SIG-M5 treated with dmso at 0.1 percent for 504 hours (cell line): ENCODE measurements at regions not wholly inside any gene's neighbourhood (a gene's known extent, or its start where the extent isn't known, plus 50 kb on each side); places are given as distances from the start of the nearest gene placed in this dataset.

ENCODE experiments used
- DNase-seq: peaks from one replicate; lab custom pipeline; 2025; ENCODE audit not compliant: unreplicated experiment; lab: John Stamatoyannopoulos, UW

- DNase-seq = no peak
Observed at GRCh38 chr7:54846273-54846672, 87.3 kb upstream of the SEC61G start.

- no peak for DNase-seq
Observed at GRCh38 chr7:54847921-54848320, 88.9 kb upstream of the SEC61G start.

GRCh38 chr7:54856856-54857255 is 97.8 kb upstream of the SEC61G start:
- DNase-seq = no peak

- no peak for DNase-seq
Observed at GRCh38 chr7:54857294-54857693, 98.3 kb upstream of the SEC61G start.

GRCh38 chr7:54858008-54858692 is 99.1 kb upstream of the SEC61G start:
- DNase-seq = no peak

GRCh38 chr7:54859066-54859465 is 100.1 kb upstream of the SEC61G start:
- DNase-seq = no peak

GRCh38 chr7:54859545-54859944 is 100.5 kb upstream of the SEC61G start:
- DNase-seq = no peak

GRCh38 chr7:54860003-54860775 is 101.2 kb upstream of the SEC61G start:
- DNase-seq = no peak

- DNase-seq = no peak
Observed at GRCh38 chr7:54860843-54861242, 101.8 kb upstream of the SEC61G start.

GRCh38 chr7:54864663-54865062 is 105.7 kb upstream of the SEC61G start:
- no peak for DNase-seq

- no peak for DNase-seq
Observed at GRCh38 chr7:54869523-54869922, 110.5 kb upstream of the SEC61G start.

GRCh38 chr7:54874804-54875203 is 115.8 kb upstream of the SEC61G start:
- no peak for DNase-seq

GRCh38 chr7:54877683-54878082 is 118.7 kb upstream of the SEC61G start:
- DNase-seq = peak; percentile 19

GRCh38 chr7:54878339-54878738 is 119.3 kb upstream of the SEC61G start:
- no peak for DNase-seq

- DNase-seq = no peak
Observed at GRCh38 chr7:54879776-54880175, 120.8 kb upstream of the SEC61G start.

GRCh38 chr7:54880326-54880989 is 121.4 kb upstream of the SEC61G start:
- no peak for DNase-seq

GRCh38 chr7:54881816-54882520 is 123.0 kb upstream of the SEC61G start:
- DNase-seq = no peak

GRCh38 chr7:54882694-54883093 is 123.7 kb upstream of the SEC61G start:
- no peak for DNase-seq

GRCh38 chr7:54883576-54883975 is 124.6 kb upstream of the SEC61G start:
- no peak for DNase-seq

GRCh38 chr7:54885285-54885684 is 126.3 kb upstream of the SEC61G start:
- DNase-seq = no peak

GRCh38 chr7:54888067-54888733 is 129.2 kb upstream of the SEC61G start:
- DNase-seq = no peak
